Stimulated activated naive B cell treated with anti-CD40 and anti-IgM and Interleukin-4, amounts not matched to agents 10 μg/mL and 1 μg/mL and 100 μg/mL, for 72 hours (primary cell): ENCODE measurements at regions not wholly inside any gene's neighbourhood (a gene's known extent, or its start where the extent isn't known, plus 50 kb on each side); places are given as distances from the start of the nearest gene placed in this dataset.

ENCODE experiments used
- ATAC-seq, 2 donors: fragments of 150-1000 bp; cut with Tn5 transposase; replicated peaks; 2 replicates each; pipeline ENCODE4 v1.10.0; 2021; ENCODE audit warnings: moderate library complexity in 1 of 2
- DNase-seq: peaks from one replicate; pipeline ENCODE4 v3.0.0; 2021
- H3K27ac Mint-ChIP-seq: one replicate; pipeline ENCODE4 v1.8.0; 2022; ENCODE audit warnings: mild to moderate bottlenecking, mixed read lengths
- H3K27me3 Mint-ChIP-seq, 2 donors: one replicate each; pipeline ENCODE4 v1.8.0; 2022; ENCODE audit warnings: mixed read lengths in 2 of 2
- H3K36me3 Mint-ChIP-seq, 2 donors: one replicate each; pipeline ENCODE4 v1.8.0; 2022; ENCODE audit warnings: mixed read lengths in 2 of 2, mild to moderate bottlenecking in 1 of 2
- H3K4me1 Mint-ChIP-seq, 2 donors: one replicate each; pipeline ENCODE4 v1.8.0; 2022; ENCODE audit warnings: mixed read lengths in 2 of 2, mild to moderate bottlenecking in 1 of 2
- H3K4me3 Mint-ChIP-seq, 2 donors: one replicate each; pipeline ENCODE4 v1.8.0; 2022; ENCODE audit warnings: mild to moderate bottlenecking in 2 of 2, mixed read lengths in 2 of 2, moderate library complexity in 1 of 2
- H3K9me3 Mint-ChIP-seq, 2 donors: one replicate each; pipeline ENCODE4 v1.8.0; 2022; ENCODE audit warnings: mixed read lengths in 2 of 2, mild to moderate bottlenecking in 1 of 2

DNA sequence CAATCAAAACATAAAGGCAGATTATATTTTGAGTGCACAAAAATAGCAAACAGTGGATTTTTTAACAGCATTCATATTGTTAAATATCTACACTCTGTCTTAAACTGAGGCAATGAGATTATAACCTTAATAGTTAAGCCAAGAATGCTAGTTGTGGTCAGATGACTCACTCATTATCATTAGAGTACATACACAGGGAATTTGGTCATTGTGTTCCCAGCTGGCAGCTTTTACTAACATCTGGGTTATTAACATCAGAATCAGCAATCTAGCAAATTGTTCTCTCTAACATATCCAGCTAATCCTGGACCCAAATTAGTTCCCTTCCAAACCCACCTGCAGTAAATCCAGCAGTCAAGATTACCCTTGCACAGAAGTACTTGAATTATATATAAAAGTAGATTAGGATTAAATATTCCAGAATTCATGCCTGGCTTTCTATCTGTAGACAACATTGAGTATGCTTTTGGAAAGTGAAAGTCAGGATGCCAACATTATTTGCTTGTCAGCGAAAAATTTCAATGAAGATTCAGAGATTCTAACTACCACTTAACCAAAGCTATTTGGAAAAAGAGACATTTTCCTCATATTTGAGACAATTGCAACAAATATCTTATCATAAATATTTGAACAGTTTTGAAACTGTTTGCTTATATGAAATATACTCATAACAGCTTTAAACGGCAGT lies 1035.6 kb upstream of the PHF14 start:
- H3K4me1 Mint-ChIP-seq = no peaks in the 10 kb centered on the region
- no peaks in the 10 kb centered on the region for H3K9me3 Mint-ChIP-seq
- no peak overlapping the region for H3K4me3 Mint-ChIP-seq
- H3K36me3 Mint-ChIP-seq = no peaks in the 10 kb centered on the region
- DNase-seq (no peak), ATAC-seq (no peak)
- no peaks in the 10 kb centered on the region for H3K27me3 Mint-ChIP-seq
- H3K27ac Mint-ChIP-seq = no peak overlapping the region

DNA sequence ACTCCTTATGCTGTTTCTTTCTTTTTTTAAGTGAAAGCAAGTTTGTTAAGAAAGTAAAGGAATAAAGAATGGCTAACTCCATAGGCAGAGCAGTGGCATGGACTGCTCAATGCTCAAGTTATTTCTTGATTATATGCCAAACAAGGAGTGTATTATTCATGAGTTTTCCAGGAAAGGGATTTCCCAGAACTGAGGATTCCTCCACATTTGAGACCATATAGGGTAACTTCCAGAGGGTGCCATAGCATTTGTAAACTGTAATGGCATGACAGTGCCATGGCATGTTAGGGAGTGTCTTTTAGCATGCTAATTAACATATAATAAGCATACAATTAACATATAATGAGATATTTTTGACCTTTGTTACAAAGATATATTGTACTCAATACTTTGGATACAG lies 1034.5 kb upstream of the PHF14 start:
- Mint-ChIP-seq H3K36me3 (no peaks in the 10 kb centered on the region), H3K4me1 (no peaks in the 10 kb centered on the region), H3K27ac (no peak overlapping the region), H3K4me3 (no peak overlapping the region), H3K9me3 (no peaks in the 10 kb centered on the region), H3K27me3 (no peaks in the 10 kb centered on the region)
- no peak for ATAC-seq
- no peak for DNase-seq

- Mint-ChIP-seq H3K27me3 (no peaks in the 10 kb centered on the region), H3K9me3 (peaks cover 0 to 5% of the 10 kb centered on the region in 2 donors), H3K27ac (no peak overlapping the region), H3K36me3 (no peaks in the 10 kb centered on the region), H3K4me1 (no peaks in the 10 kb centered on the region), H3K4me3 (no peak overlapping the region)
- DNase-seq (no peak), ATAC-seq (no peak)
Observed at GRCh38 chr7:9945131-9945530, 1028.5 kb upstream of the PHF14 start.

- Mint-ChIP-seq H3K4me1 (no peaks in the 10 kb centered on the region), H3K36me3 (no peaks in the 10 kb centered on the region), H3K4me3 (no peak overlapping the region), H3K9me3 (peaks cover 0 to 5% of the 10 kb centered on the region in 2 donors), H3K27ac (no peak overlapping the region), H3K27me3 (no peaks in the 10 kb centered on the region)
- no peak for ATAC-seq
- DNase-seq = no peak
Observed at GRCh38 chr7:9945857-9946256, 1027.8 kb upstream of the PHF14 start.

DNA sequence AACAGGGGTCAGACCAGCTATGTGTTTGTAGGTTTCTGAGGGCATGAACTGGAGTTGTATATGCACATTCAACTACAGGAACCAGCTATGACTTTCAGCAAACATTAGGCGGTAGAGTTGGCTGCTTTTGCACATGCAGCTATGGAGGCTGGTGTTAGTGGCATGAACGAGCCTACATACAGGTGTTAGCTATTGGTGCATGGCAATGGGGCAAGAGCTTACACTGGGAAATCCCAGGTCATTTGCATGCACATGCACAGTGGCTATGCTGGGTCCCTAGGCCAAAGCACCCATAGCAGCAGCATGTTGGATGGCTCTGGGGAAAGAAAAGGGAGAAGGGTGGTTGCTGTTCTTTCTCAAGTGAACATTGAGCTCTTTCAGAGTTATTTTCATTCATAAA lies 1018.5 kb upstream of the PHF14 start:
- Mint-ChIP-seq H3K36me3 (no peaks in the 10 kb centered on the region), H3K27ac (no peak overlapping the region), H3K4me1 (no peaks in the 10 kb centered on the region), H3K27me3 (no peaks in the 10 kb centered on the region), H3K4me3 (no peak overlapping the region), H3K9me3 (peaks cover 4 to 7% of the 10 kb centered on the region in 2 donors)
- DNase-seq = no peak
- no peak for ATAC-seq

DNA sequence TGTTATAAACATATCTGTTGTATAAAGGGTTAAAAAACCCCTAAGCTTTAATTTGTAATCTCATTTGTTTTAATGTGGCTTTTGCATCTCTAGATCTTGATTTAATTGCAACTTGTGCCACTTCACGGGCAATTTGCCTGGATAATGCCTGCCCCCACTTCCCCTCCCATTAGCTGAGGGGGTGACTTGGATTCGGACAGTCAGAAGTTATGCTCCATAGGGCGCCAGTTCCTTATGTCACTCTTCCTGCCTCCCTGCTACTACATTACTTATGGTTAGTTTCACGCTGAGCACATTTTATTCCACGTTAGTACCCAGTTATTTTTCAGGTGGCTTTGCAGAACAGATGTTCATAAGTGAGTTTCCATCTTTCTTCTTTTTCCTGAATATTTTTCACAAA lies 1015.2 kb upstream of the PHF14 start:
- no peaks in the 10 kb centered on the region for H3K36me3 Mint-ChIP-seq
- ATAC-seq (no peak), DNase-seq (no peak)
- no peaks in the 10 kb centered on the region for H3K4me1 Mint-ChIP-seq
- no peak overlapping the region for H3K4me3 Mint-ChIP-seq
- peaks cover 4 to 6% of the 10 kb centered on the region in 2 donors for H3K9me3 Mint-ChIP-seq
- no peaks in the 10 kb centered on the region for H3K27me3 Mint-ChIP-seq
- no peak overlapping the region for H3K27ac Mint-ChIP-seq

- H3K27ac Mint-ChIP-seq = no peak overlapping the region
- no peaks in the 10 kb centered on the region for H3K36me3 Mint-ChIP-seq
- H3K27me3 Mint-ChIP-seq = no peaks in the 10 kb centered on the region
- no peak overlapping the region for H3K4me3 Mint-ChIP-seq
- ATAC-seq (no peak), DNase-seq (no peak)
- H3K9me3 Mint-ChIP-seq = peaks cover 0 to 3% of the 10 kb centered on the region in 2 donors
- no peaks in the 10 kb centered on the region for H3K4me1 Mint-ChIP-seq
Observed at GRCh38 chr7:9960460-9960859, 1013.2 kb upstream of the PHF14 start.

DNA sequence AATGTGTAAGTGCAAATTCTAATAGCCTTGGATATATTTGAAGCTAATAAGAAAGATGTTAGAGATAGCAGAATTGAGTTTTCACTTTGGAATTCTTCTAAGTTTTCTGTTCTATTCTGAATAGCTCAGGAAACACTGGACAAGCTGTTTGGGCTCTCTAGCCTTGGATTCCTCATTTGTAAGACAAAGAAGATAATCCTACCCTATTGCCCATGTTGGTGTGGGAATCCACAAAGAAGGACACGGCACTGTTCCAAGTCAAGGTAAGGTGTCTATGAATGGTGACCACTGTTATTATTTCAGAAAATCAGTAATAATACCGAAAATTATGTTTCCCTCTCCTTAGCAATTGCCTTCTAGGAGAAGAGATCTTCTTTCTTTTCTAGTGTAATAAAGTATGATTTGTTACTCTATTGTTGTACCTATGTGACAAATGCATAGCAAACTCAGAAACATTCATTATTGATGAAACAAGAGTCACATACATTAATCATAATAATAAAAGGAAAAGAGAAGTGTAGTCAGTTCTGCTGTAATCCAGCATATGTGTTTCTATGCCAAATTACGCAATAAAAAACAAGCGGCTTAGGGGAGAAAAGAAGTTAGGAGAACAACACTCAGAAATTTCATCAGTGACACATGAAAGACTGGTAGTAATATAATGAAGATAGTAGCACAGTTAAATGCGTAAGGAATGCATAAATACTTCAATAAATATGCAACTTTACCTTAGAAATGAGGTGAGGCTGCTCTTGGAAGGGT lies 1012.3 kb upstream of the PHF14 start:
- Mint-ChIP-seq H3K27ac (no peak overlapping the region), H3K4me1 (no peaks in the 10 kb centered on the region), H3K4me3 (no peak overlapping the region), H3K9me3 (peaks cover 0 to 3% of the 10 kb centered on the region in 2 donors), H3K27me3 (no peaks in the 10 kb centered on the region), H3K36me3 (no peaks in the 10 kb centered on the region)
- ATAC-seq = no peak
- DNase-seq = no peak

- no peak for DNase-seq
- no peaks in the 10 kb centered on the region for H3K36me3 Mint-ChIP-seq
- H3K27ac Mint-ChIP-seq = no peak overlapping the region
- H3K9me3 Mint-ChIP-seq = peaks cover 0 to 3% of the 10 kb centered on the region in 2 donors
- no peaks in the 10 kb centered on the region for H3K4me1 Mint-ChIP-seq
- H3K4me3 Mint-ChIP-seq = no peak overlapping the region
- no peaks in the 10 kb centered on the region for H3K27me3 Mint-ChIP-seq
- no peak for ATAC-seq
Observed at GRCh38 chr7:9962742-9963141, 1010.9 kb upstream of the PHF14 start.

- H3K27ac Mint-ChIP-seq = no peak overlapping the region
- no peaks in the 10 kb centered on the region for H3K4me1 Mint-ChIP-seq
- no peak overlapping the region for H3K4me3 Mint-ChIP-seq
- ATAC-seq (no peak), DNase-seq (no peak)
- H3K9me3 Mint-ChIP-seq = no peaks in the 10 kb centered on the region
- H3K27me3 Mint-ChIP-seq = no peaks in the 10 kb centered on the region
- no peaks in the 10 kb centered on the region for H3K36me3 Mint-ChIP-seq
Observed at GRCh38 chr7:9978106-9979064, 995.3 kb upstream of the PHF14 start.

GRCh38 chr7:9981742-9982349 lies 991.8 kb upstream of the PHF14 start:
- Mint-ChIP-seq H3K27me3 (no peaks in the 10 kb centered on the region), H3K27ac (no peak overlapping the region), H3K4me3 (no peak overlapping the region), H3K9me3 (no peaks in the 10 kb centered on the region), H3K4me1 (no peaks in the 10 kb centered on the region), H3K36me3 (no peaks in the 10 kb centered on the region)
- ATAC-seq (no peak), DNase-seq (no peak)

DNA sequence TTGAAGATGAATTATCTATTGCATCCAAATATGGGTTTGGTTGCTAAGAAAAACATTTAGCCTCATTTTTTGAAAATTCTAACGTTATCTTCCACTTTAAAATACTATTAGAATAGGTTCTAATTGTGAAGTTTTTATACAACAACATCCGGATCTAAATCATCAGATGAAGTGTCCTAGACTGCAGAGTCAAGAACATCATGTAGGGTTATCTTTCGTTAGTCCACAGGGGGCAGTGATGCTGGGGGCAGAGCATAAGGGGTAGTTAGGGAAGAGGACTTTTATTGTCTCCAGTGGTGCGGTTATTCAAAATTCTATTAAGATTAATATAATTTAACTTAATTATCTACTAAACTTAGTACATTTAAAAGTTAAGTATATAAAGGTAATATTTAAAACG lies 990.6 kb upstream of the PHF14 start:
- Mint-ChIP-seq H3K4me1 (no peaks in the 10 kb centered on the region), H3K27me3 (no peaks in the 10 kb centered on the region), H3K27ac (no peak overlapping the region), H3K36me3 (no peaks in the 10 kb centered on the region), H3K4me3 (no peak overlapping the region), H3K9me3 (peaks cover 3 to 5% of the 10 kb centered on the region in 2 donors)
- no peak for ATAC-seq
- DNase-seq = no peak

GRCh38 chr7:10015687-10016086 lies 958.0 kb upstream of the PHF14 start:
- ATAC-seq (no peak), DNase-seq (no peak)
- no peaks in the 10 kb centered on the region for H3K4me1 Mint-ChIP-seq
- no peaks in the 10 kb centered on the region for H3K27me3 Mint-ChIP-seq
- H3K9me3 Mint-ChIP-seq = peaks cover 7 to 8% of the 10 kb centered on the region in 2 donors
- H3K4me3 Mint-ChIP-seq = no peak overlapping the region
- no peak overlapping the region for H3K27ac Mint-ChIP-seq
- H3K36me3 Mint-ChIP-seq = no peaks in the 10 kb centered on the region

GRCh38 chr7:10022480-10022879 lies 951.2 kb upstream of the PHF14 start:
- Mint-ChIP-seq H3K27me3 (no peaks in the 10 kb centered on the region), H3K4me1 (no peaks in the 10 kb centered on the region), H3K4me3 (no peak overlapping the region), H3K27ac (no peak overlapping the region), H3K36me3 (no peaks in the 10 kb centered on the region), H3K9me3 (peaks cover 0 to 6% of the 10 kb centered on the region in 2 donors)
- DNase-seq (no peak), ATAC-seq (no peak)
